ENCODE measurements at regions not wholly inside any gene's neighbourhood (a gene's known extent, or its start where the extent isn't known, plus 50 kb on each side); places are given as distances from the start of the nearest gene placed in this dataset.

DNA sequence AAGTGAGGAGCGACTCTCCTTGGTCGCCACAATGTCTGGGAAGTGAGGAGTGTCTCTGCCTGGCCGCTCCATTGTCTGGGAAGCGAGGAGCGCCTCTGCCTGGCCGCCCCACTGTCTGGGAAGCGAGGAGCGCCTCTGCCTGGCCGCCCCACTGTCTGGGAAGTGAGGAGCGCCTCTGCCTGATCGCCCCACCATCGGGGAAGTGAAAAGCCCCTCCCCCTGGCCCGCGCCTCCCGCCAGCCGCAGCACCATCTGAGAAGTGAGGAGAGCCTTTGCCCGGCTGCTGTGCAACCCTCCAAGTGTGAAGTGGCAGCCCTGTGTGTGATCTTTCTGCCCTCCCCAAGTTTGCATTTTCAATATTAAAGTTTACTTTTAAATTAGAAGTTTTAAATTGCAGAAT is 95.0 kb upstream of the PPP2R5A start:
- no peak for DNase-seq

DNA sequence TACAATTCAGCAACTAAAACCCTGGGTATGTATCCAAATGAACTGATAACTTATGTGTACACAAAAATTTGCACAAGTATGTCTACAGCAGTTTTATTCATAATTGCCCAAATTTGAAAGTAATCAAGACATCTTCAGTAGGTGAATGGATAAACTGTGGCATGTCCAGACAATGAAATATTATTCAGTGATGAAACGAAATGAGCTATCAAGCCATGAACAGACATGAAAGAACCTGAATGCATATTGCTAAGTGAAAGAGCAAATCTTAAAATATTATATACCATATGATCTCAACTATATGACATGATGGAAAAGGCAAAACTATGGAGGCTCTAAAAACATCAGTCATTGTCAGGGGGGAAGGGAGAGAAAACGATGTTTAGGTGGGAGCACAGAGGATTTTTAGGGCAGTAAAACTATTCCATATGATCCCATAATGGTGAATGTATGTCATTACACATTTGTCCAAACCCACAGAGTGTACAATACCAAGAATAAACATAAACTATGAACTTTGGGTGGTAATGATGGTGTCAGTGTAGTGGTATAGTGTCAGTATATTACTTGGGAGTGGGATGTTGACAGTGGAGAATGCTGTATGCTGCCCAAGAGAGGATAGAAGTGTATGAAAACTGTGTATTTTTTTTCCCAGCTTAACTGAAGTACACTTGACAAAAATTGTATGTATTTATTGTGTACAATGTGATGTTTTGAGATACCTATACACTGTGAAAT is 92.8 kb upstream of the PPP2R5A start:
- no peak for DNase-seq

DNA sequence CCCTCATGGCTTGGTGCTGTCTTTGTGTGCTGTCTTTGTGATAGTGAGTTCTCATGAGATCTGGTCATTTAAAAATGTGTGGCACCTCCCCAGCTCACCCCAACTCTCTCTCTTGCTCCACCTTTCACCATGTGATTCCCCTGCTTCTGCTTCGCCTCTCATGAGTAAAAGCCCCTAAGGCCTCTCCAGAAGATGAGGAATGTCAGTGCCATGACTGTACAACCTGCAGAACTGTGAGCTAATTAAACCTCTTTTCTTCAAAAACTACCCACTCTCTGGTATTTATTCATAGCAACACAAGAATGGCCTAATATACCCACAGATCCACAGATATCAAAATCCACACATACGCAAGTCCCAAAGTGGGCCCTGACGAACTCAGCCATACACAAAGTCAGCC is 88.9 kb upstream of the PPP2R5A start:
- DNase-seq: no peak

DNA sequence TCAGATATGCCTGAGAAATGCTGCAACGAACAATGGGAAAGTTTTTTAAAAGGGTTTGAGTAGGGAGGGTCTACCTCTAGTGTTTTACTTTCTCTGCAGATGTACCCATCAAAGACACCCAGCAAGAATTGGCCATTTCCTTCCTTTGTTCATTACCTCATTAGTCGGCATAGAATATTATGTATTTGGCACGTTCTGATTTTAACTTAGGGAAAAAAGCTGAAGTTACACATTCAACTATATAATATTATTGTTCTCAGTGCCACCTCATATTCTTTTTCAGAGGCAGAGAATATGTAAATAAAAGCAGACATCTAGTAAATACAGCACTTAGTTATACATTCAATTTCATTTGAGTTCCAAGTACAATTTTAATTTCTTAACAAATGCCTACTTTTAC is 83.7 kb upstream of the PPP2R5A start:
- DNase-seq: no peak

DNA sequence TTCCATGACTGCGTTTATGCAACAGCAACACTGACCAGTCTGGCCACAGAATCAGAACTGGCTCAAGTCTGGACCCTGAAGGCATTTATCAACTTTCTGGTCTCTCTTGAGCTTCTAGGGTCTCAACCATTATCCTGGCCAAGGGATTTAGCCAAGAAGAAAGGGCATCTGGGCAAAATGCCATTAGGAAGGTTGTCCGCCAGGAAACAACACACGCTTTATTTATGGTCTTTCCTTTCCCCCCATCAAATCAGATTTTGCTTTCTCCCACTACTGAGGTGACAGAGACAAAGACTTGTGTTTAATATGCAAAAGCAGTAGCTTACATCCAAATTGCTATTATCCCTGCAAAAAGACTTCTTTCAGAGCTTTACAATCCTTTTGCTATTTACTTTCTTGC is 81.6 kb upstream of the PPP2R5A start:
- DNase-seq: no peak

DNA sequence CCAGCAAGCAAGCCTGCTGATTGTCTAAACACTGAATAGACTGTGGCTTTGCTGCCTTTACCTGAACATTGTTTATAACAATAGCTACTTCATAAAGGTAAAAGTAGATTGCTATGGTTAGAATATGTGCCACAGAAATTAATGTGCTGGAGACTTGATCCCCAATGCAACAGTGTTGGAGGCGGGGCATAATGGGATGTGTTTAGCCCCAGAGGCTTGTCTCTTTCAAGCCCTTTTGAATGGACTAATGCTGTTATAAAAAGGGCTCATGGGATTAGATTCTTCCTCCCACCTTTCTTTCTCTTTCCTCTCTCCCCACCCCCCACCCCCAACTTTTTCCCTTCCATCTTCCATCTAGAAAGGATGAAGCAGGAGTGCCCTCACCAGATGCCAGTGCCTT is 80.2 kb upstream of the PPP2R5A start:
- DNase-seq: no peak

DNA sequence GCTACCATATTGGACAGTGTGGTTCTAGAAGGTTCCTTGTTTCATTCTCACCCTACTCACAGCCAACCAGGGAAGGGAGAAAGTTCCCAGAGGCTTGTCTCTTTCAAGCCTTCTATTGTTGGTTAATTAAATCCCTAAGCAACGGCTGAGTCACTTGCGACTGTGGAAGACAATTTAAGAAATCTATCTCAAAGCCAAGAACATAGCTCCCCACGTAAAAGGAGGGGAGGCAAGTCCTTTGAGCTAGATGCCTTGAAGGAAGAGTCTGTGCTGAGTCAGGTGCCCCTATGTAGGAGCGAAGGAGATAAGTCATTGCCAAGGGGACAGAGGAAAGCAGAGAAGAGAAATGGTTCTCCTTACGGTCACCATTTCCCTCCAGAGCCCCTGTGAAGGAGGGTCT is 79.4 kb upstream of the PPP2R5A start:
- no peak for DNase-seq

DNA sequence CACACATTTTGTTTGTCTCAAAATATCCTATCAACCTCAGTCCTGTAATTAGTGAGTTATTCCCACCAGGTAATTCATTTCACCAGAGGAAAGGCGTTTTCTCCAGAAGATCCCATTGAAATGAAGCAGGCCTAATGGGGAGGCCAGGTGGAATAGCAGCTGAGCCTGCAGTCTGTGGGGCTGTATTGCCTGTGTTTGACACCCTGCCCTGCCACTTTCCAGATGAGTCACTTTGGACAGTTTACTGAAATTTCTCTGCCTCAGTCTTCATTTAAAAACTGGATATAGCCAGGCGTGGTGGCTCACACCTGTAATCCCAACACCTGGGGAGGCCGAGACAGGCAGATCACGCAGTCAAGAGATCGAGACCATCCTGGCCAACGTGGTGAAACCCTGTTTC is 78.1 kb upstream of the PPP2R5A start:
- no peak for DNase-seq

DNA sequence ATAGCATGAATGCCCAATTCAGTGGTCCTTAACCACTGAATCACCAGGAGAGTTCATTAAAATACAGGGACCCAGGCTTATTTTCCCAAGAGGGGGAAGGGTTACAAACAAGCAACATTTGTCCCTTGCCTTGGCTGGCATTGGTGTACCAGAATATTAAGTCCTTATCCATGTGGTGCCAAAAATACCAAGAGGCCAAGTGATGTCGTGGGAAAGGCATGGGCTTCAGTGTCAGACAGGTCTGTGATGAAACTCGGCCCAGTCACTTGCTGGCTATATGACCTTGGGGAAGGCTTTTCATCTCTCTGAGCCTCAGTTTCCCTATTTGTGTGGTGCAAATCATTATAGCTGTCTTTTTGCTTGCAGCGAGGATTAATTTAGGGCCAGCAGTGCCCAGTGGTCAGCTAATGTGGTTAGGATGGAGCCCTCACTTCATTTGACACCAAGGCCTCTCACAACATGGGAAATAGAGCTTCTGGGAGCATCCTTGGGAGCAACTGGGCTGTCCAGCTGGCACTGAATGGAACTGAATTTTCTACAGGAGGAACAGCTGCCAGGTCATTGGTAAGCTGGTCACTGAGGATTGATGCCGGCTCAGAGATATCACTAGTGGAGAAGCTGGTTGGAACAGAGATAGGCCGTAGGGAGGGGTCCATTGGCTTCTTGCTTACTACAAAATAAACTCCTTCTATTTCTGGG is 77.2 kb upstream of the PPP2R5A start:
- DNase-seq: no peak

DNA sequence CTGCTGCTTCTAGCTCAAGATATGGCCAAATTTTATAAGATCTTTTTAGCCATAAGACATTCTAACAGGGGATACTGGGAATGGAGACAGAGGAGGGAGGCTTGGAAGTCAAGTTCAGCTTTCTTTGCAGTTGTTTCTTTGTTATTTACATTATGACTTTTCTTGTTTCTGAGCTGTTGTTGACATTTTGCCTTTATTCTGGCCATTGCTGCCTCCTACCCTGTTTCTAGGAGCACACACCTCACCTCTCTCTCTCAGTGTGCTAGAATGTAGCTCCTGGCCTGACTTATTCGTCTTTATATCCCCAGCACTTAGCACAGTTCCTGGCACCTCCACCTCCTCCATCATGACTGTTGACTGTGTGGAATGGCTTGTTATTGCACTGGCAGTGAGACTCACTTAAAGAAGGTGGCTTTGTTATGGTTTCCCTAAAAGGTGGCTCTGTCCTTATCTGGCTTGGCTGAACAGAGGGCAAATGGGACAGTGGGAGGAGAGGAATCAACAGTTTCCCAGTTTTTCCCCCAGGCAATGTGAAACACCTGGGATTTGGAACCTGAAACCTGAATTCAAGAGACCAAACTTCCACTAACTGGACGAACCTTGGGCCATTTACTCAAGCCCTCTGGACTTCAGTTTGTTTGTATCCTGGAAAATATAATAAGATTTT is 76.1 kb upstream of the PPP2R5A start:
- DNase-seq: no peak

DNA sequence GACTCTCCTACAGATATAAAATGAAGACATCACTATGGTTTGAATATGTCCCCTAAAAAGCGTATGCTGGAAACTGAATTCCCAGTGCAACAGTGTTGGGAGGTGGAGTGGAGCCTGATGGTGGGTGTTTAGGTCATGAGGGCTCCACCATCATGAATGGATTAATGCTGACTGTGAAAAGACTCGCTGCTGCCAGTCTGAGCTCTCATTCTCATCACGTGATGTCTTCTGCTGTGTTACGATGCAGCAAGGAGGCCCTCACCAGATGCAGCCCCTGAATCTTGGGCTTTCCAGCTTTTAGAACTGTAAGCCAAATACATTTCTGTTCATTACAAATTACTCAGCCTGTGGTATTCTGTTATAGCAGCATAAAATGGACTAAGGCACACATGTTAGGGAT is 73.8 kb upstream of the PPP2R5A start:
- DNase-seq: no peak

DNA sequence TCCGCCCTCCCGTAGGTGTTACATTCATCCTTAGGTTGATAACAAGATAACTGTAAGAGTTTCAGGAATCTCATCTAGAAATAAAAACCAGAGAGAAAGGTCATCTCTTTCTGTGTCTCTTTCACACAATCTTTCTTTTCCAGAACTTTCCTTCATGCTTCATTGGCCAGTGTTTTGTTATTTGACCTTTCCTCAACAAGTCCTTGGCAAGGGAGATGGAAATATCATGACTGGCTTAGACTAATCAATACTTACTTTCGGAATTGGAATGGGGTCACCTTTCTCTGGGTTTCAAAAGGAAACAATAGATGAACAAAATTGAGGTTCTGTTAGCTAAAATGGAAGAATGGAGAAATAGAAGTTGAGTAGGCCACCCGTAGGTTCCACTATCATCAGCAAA is 72.9 kb upstream of the PPP2R5A start:
- no peak for DNase-seq

DNA sequence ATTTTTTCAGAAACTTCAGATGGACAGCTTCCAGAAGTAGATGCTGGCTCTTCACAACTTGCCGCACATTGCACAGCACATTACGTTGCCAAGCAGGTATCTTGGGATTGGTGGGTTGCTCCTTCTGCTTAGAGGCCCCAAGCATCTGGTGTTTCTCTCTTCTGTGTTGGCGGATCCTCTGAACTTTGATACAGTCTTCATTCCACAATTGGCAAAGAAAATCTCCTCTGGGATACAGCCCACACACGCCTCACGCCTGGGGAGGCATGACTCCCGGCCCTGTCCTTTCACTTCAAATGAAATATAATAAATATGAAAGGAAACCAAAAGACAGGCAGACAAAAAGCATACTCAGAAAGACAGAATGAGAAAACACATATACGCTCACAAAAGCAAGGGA is 72.3 kb upstream of the PPP2R5A start:
- DNase-seq: no peak

DNA sequence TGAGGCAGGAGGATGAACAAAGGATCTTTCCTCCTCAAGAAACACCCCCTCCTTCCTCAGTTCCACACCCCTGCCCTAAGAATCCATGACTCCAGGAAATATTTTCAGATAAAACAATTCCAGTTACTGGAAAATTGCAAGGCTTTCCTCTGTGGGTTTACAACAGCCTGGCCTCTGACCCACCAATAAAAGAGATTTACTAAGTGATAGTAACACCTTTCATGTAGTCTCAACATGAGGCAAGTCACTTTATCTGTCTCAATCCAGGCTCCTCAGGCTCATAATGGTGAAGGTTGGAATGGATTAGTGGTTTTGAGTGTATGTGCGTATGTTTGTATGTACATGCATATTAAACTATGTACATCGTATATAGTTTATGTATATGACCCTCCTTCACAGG is 71.4 kb upstream of the PPP2R5A start:
- no peak for DNase-seq

DNA sequence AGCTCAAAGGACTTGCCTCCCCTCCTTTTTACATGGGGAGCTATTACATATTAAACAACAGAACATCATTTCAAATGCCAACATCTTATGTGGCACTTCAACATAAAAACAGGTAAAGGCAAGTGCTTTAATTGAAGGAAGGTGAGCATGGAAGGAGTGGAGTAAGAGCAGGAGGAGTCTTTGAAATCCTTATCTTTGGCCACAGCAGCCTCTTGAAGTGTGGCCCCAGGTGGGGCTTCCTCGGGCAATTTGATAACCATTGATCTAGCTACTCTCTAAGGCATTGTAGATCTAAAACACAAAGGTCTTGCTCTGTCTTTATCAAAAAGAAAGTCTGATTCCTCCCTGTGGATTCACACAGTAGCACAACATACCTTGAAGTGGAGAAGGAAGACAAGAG is 70.9 kb upstream of the PPP2R5A start:
- DNase-seq: no peak

DNA sequence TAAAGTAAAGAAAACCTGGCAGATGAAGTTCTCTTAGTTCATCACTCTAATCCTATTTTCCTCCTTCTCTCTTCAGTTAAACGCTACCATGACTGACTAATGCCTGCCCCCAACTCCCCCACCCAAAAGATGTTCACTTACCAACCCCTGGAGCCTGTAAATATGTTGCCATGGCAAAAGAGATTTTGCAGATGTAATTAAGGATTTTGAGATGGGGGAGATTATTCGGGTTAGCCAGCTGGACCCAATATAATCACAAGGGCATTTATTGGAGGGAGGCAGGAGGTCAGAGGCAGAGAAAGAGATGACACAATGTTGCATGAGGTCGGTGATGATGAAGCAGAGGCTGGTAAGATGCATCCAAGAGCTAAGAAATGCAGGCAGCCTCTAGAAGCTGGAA is 69.3 kb upstream of the PPP2R5A start:
- DNase-seq: no peak

DNA sequence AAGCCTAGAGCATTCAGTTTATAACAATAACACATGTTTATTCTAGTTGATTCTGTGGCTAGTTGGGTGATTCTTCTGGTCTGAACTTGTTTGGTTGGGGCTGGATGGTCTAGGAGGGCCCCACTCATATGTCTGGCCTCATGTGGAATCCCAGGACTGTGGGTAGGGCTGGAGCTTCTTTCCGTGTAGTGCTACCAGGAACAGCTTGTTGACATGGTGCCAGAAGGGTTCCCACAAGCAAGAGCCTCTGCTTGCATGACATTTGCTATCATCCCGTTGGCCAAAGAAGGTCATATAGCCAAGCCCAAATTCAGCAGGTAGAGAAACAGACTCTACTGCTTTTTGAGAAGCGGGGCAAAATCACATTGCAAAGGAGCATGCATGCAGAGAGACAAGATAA is 67.6 kb upstream of the PPP2R5A start:
- no peak for DNase-seq

DNA sequence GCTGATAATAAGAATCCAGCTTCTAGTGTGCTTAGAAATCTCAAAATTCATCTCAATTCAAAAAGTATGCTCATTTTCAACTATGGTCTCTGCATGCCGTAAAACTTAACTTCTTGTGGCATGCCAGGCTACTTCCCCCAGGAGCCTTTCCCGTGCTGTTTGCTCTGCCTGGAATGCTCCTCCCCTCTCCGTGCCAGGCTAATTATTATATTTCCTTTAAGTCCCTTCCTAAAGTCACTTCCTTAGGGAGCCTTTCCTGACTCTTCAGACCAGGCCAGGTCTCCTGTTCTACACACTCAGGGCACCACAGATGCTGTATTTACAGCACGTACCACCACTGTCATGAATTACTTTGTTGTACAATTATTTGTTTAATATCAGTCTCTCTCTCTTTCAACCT is 67.1 kb upstream of the PPP2R5A start:
- DNase-seq: no peak

DNA sequence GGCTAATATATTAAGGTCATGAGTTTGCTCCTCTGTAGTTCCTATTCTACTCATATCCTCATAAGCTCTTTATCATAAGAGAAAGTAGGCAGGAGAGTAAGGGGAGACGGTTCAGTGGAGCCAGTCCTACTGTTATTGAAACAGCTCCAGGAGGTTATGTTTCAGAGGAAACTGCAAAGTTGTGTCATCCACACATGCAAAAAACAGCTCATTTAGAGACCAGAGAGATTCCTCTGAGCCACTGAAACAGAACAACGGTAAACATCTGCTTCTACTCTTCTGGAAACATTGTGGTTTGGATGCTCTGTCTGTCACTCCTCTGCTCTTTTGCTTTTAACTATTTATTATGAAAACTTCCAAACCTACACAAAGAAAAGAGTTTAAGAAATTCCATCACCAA is 66.3 kb upstream of the PPP2R5A start:
- no peak for DNase-seq

DNA sequence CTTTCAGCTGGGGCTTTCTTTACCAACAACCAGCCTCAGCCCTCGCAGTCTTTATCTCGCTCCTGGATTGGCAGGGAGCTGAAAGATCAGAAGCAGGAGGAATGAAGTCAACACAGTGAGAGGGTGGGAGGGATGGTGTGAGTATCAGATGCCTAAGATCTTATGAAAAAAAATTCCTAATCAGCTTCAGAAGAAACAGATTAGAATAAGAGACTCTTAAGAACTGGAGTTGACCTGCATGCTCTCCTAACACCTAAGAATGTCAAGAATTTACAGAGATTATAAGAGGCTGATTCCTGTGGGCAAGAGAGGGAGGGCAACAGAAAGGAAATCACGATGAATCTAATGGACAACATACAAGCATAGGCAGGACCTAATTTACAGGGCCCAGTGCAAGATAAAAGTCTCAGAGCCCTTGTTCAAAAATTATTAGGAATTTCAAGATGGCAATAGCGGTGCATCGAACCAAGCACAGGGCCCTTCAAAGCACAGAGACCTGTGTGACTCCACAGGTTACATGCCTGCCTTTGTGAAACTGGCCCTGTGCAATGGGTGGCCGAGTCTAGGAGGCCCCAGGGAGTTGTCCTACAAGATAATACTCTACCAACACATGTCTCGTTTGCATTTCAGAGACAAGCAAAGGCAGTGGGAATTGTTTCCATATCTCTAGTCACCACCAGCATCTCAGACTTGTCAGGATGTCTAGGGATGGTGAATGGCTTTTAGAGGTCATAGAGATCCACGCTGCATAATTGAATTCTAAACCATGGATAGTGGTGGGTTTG is 65.3 kb upstream of the PPP2R5A start:
- no peak for DNase-seq

DNA sequence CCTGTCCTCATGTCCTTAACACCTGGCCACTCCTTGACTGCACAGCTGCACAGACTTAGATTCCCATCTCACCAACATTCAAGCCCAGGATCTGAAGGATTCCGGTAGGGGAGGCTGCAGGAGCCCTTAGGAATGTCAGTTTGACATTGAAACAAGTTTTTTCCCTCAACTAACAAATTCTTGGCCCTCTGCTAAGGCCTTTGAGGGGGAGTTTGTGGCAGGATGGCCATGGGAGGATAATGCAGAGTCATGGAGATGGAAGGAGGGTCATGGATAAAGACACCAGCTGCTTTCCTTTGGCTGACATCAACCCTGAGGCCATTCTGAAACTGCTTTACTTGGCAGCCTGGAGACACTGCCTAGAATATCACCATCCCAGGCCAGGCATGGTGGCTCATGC is 63.4 kb upstream of the PPP2R5A start:
- no peak for DNase-seq

DNA sequence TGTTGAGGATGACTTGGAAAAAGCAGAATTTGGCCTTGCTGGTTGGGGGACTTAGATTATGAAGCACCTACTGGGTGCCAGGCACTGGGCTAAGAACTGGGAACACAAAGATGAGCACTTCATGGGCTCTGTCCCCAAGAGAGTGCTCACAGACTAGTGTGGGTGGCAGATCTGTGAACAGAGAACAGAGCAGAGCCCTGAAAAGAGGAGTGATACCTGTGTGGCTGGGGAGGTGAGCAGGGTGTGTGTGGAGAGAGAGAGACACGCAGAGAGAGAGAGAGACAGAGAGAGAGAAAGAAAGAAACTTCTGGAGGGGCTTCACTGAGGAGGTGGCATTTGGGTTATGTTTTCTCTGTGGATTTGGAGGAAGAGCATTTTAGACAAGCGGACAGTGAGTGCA is 61.1 kb upstream of the PPP2R5A start:
- no peak for DNase-seq

DNA sequence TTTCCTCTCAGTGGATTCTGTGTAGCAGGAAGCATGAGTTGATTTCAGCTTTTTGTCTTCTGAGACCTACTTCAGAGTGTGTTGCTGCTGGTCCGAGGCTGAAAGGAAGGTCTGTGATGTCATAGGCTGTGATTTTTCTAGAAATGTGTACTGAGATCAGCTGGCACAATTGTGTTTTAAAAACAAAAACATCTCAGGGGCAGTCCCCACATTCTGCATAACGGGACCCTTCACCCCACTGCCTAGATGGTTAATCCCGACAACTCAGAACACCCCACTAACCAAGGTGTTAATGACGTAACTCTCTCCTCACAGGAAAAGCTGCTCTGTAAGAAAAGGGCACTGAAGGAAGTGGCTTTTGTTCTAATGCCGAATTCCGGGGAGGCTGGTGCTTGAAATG is 59.8 kb upstream of the PPP2R5A start:
- no peak for DNase-seq

DNA sequence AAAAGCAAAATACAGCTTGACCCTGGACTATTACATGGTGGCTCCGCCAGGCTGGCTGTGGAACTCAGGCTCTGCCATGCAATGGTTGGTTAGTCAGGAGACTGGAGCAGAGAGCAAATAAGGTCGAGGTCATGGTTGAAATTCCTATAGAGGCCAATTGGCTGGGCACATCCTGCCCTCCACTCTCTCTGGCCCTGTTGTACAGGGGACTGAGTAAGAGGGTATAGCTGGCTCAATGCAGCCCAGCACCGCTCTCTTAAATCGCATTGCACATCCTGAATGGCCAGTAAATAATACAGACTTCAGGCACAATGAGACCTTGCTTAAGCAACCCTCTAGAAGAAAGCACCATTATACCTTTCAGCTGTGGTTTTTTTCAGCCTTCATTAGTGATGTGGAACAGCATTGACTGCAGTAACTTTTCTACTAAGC is 59.3 kb upstream of the PPP2R5A start:
- no peak for DNase-seq
